ENCODE measurements at regions not wholly inside any gene's neighbourhood (a gene's known extent, or its start where the extent isn't known, plus 50 kb on each side); places are given as distances from the start of the nearest gene placed in this dataset.

GRCh38 chr12:59388176-59388575 lies 207.7 kb upstream of the SLC16A7 start:
- no peak for TF ChIP-seq CTCF (conservative IDR thresholded peaks at IDR 0.05)
- no peak for TF ChIP-seq EZH2 (IDR thresholded peaks at IDR 0.05; ENCODE audit: low read depth)
